ENCODE measurements at regions not wholly inside any gene's neighbourhood (a gene's known extent, or its start where the extent isn't known, plus 50 kb on each side); places are given as distances from the start of the nearest gene placed in this dataset.

DNA sequence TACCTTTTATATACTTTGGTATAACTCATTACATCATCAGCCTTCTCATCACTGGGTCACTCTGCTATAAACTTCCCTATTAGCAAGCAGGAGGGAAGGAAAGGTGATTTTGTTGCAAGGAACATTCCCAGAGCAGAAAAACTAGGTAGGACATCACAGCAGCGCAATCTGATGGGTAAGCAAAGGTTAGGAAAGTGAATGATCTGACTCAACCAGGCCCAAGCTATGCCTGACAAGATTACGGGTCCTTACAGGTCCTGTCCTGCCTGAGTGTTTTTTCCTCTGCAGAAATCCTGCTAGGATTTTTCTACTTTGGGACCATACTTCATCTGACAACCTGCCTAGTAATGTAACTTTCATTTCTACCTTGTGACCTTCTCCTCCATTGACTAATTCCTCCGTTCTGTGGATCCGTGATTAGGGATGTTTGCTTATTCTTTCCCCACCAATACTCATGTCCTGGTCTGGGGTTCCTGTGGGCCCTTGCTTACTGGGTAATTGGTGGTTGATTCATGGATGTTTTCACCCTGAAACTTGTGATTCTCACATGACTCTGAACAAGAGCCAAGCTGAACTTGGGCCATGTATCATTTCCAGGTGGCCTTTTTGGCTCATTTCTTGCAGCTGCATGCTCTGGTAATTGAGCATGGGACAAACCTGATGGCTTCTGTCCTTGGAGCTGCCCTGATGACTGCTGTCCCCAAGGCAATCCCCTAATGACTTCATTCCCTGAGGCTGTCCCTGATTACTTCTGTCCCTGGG, 111.9 kb upstream of the KIT start:
- WGBS (ENCODE audit: low lambda C conversion rate): 1% methylated on average over 4 of the region's 4 CpGs
- DNase-seq (ENCODE audit: low spot score) (no peak), FAIRE-seq (no peak), ATAC-seq (no peak)
- intact Hi-C loops (cut with micrococcal nuclease; ENCODE audit: unreplicated experiment) (no loop called here), in situ Hi-C loops (cut with HindIII; ENCODE audit: extremely low pct_ligation_motif_present, low pct_unique_long_range_greater_than_20kb) (no loop called here)
- no TSS peak for BruUV-seq (replicated peaks)
- no peak overlapping the region for H2AFZ ChIP-seq (ENCODE audit: low read length)
- TF ChIP-seq RXRB (CRISPR knock-in tag; IDR thresholded peaks at IDR 0.05; ENCODE audit: borderline replicate concordance): no peak
- no peak overlapping the region for H3K4me3 ChIP-seq (replicated peaks in 1 of 3; ENCODE audit: insufficient read depth in 1 of 3, low read depth in 2 of 3, low read length in 3 of 3)
- no peaks in the 10 kb centered on the region for H4K20me1 ChIP-seq (ENCODE audit: insufficient read depth, low read length)
- ChIA-PET POLR2A (no interaction called here), CTCF (ENCODE audit: low intra/inter-chr PET ratio, low total read pairs) (no interaction called here)
- no peak overlapping the region for H3K9ac ChIP-seq (ENCODE audit: insufficient read depth, low read depth, low read length)
- H3K4me1 ChIP-seq (ENCODE audit: insufficient read depth, low read length): peaks cover 11% of the 10 kb centered on the region
- peaks cover 0 to 9% of the 10 kb centered on the region in 2 experiments; a peak in 3 of 5 replicates for H3K27me3 ChIP-seq (ENCODE audit: control insufficient read depth in 1 of 2, insufficient read depth in 2 of 2, low read length in 2 of 2)
- H3K36me3 ChIP-seq (replicated peaks in 1 of 2; ENCODE audit: control insufficient read depth in 1 of 2, insufficient read depth in 2 of 2, low read length in 2 of 2): no peaks in the 10 kb centered on the region
- no peaks in the 10 kb centered on the region for H3K79me2 ChIP-seq (ENCODE audit: insufficient read depth, low read length)
- no peaks in the 10 kb centered on the region for H3K9me3 ChIP-seq (ENCODE audit: low read length)
- no peak overlapping the region for H3K4me2 ChIP-seq (ENCODE audit: low read depth, low read length)
- H3K27ac ChIP-seq (ENCODE audit: extremely low read length, insufficient read depth, low read length): no peak overlapping the region

GRCh38 chr4:54547299-54548097, 110.3 kb upstream of the KIT start:
- ChIA-PET CTCF (ENCODE audit: low intra/inter-chr PET ratio, low total read pairs) (no interaction called here), POLR2A (no interaction called here)
- Histone ChIP-seq H2AFZ (ENCODE audit: low read length) (no peak overlapping the region), H3K9ac (ENCODE audit: insufficient read depth, low read depth, low read length) (no peak overlapping the region), H3K9me3 (ENCODE audit: low read length) (no peaks in the 10 kb centered on the region), H3K27me3 (ENCODE audit: control insufficient read depth in 1 of 2, insufficient read depth in 2 of 2, low read length in 2 of 2) (peaks cover 0 to 6% of the 10 kb centered on the region in 2 experiments; a peak in 1 of 5 replicates), H3K27ac (ENCODE audit: extremely low read length, insufficient read depth, low read length) (no peak overlapping the region), H3K4me3 (replicated peaks in 1 of 3; ENCODE audit: insufficient read depth in 1 of 3, low read depth in 2 of 3, low read length in 3 of 3) (peak overlapping the region in 2 of 3 experiments; percentile 4 to 14; a peak in 1 of 6 replicates), H3K36me3 (replicated peaks in 1 of 2; ENCODE audit: control insufficient read depth in 1 of 2, insufficient read depth in 2 of 2, low read length in 2 of 2) (no peaks in the 10 kb centered on the region), H4K20me1 (ENCODE audit: insufficient read depth, low read length) (no peaks in the 10 kb centered on the region), H3K79me2 (ENCODE audit: insufficient read depth, low read length) (no peaks in the 10 kb centered on the region), H3K4me2 (ENCODE audit: low read depth, low read length) (peak overlapping the region; percentile 59), H3K4me1 (ENCODE audit: insufficient read depth, low read length) (peaks cover 11% of the 10 kb centered on the region)
- peak; percentile 60 for ATAC-seq
- in situ Hi-C loops (cut with HindIII; ENCODE audit: extremely low pct_ligation_motif_present, low pct_unique_long_range_greater_than_20kb): no loop called here
- WGBS (ENCODE audit: low lambda C conversion rate): 1% methylated on average over 7 of the region's 7 CpGs
- DNase-seq (ENCODE audit: low spot score): no peak
- intact Hi-C loops (cut with micrococcal nuclease; ENCODE audit: unreplicated experiment): no loop called here
- no peak for FAIRE-seq
- no TSS peak for BruUV-seq (replicated peaks)
- no peak for TF ChIP-seq ZNF850 (CRISPR knock-in tag; conservative IDR thresholded peaks at IDR 0.05)
- TF ChIP-seq, protein P1, sequence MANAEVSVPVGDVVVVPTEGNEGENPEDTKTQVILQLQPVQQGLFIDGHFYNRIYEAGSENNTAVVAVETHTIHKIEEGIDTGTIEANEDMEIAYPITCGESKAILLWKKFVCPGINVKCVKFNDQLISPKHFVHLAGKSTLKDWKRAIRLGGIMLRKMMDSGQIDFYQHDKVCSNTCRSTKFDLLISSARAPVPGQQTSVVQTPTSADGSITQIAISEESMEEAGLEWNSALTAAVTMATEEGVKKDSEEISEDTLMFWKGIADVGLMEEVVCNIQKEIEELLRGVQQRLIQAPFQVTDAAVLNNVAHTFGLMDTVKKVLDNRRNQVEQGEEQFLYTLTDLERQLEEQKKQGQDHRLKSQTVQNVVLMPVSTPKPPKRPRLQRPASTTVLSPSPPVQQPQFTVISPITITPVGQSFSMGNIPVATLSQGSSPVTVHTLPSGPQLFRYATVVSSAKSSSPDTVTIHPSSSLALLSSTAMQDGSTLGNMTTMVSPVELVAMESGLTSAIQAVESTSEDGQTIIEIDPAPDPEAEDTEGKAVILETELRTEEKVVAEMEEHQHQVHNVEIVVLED (CRISPR knock-in tag; IDR thresholded peaks at IDR 0.05; ENCODE audit: borderline replicate concordance): no peak
- TF ChIP-seq DZIP1 (CRISPR knock-in tag; IDR thresholded peaks at IDR 0.05): no peak
- TF ChIP-seq ZNF432 (CRISPR knock-in tag; IDR thresholded peaks at IDR 0.05; ENCODE audit: borderline replicate concordance): no peak
- TF ChIP-seq, protein P2, sequence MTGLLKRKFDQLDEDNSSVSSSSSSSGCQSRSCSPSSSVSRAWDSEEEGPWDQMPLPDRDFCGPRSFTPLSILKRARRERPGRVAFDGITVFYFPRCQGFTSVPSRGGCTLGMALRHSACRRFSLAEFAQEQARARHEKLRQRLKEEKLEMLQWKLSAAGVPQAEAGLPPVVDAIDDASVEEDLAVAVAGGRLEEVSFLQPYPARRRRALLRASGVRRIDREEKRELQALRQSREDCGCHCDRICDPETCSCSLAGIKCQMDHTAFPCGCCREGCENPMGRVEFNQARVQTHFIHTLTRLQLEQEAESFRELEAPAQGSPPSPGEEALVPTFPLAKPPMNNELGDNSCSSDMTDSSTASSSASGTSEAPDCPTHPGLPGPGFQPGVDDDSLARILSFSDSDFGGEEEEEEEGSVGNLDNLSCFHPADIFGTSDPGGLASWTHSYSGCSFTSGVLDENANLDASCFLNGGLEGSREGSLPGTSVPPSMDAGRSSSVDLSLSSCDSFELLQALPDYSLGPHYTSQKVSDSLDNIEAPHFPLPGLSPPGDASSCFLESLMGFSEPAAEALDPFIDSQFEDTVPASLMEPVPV (CRISPR knock-in tag; IDR thresholded peaks at IDR 0.05): no peak
- TF ChIP-seq ZFP36L1 (CRISPR knock-in tag; IDR thresholded peaks at IDR 0.05): no peak
- no peak for TF ChIP-seq ZNF768 (CRISPR knock-in tag; IDR thresholded peaks at IDR 0.05)
- peak; percentile 43; the same call in 1 of the 2 replicates for TF ChIP-seq ZNF263 (CRISPR knock-in tag; IDR thresholded peaks at IDR 0.05)
- no peak for TF ChIP-seq ZMYM4 (CRISPR knock-in tag; IDR thresholded peaks at IDR 0.05)
